Immature natural killer cell (primary cell): ENCODE measurements at regions not wholly inside any gene's neighbourhood (a gene's known extent, or its start where the extent isn't known, plus 50 kb on each side); places are given as distances from the start of the nearest gene placed in this dataset.
"Not testable (repeated sequence)": the region's sequence is repeated elsewhere in the genome, so short reads cannot be mapped to it uniquely, and the experiment has no call there.

Experiments used
- DNase-seq, 3 donors: peaks; one replicate each; pipeline ENCODE4 v3.0.0; 2022; ENCODE audit warnings: mixed read lengths in 1 of 3
- H3K27ac Mint-ChIP-seq, 6 donors: one replicate each; pipeline ENCODE4 v1.8.0; 2020; ENCODE audit warnings: mixed read lengths in 6 of 6, mild to moderate bottlenecking in 5 of 6, inconsistent platforms in 4 of 6, moderate library complexity in 3 of 6
- H3K27me3 Mint-ChIP-seq, 3 donors: one replicate each; pipeline ENCODE4 v1.8.0; 2020 to 2021; ENCODE audit warnings: low read depth in 3 of 3, mild to moderate bottlenecking in 3 of 3, mixed read lengths in 3 of 3, moderate library complexity in 3 of 3, inconsistent platforms in 1 of 3
- H3K36me3 Mint-ChIP-seq, 3 donors: one replicate each; pipeline ENCODE4 v1.8.0; 2020; ENCODE audit warnings: mixed read lengths in 3 of 3, inconsistent platforms in 2 of 3, mild to moderate bottlenecking in 2 of 3
- H3K4me1 Mint-ChIP-seq, 2 donors: one replicate each; pipeline ENCODE4 v1.8.0; 2020; ENCODE audit warnings: inconsistent platforms in 2 of 2, mild to moderate bottlenecking in 2 of 2, mixed read lengths in 2 of 2, moderate library complexity in 1 of 2
- H3K4me3 Mint-ChIP-seq, 5 donors: one replicate each; pipeline ENCODE4 v1.8.0; 2020; ENCODE audit warnings: mild to moderate bottlenecking in 5 of 5, mixed read lengths in 5 of 5, inconsistent platforms in 3 of 5, moderate library complexity in 3 of 5
- H3K9me3 Mint-ChIP-seq, 6 donors: one replicate each; pipeline ENCODE4 v1.8.0; 2020; ENCODE audit warnings: mild to moderate bottlenecking in 6 of 6, mixed read lengths in 6 of 6, inconsistent platforms in 4 of 6, moderate library complexity in 3 of 6

GRCh38 chr1:117752661-117753060, 146.8 kb downstream of the TENT5C start:
- H3K9me3 Mint-ChIP-seq = peaks cover 0 to 2% (median 0%) of the 10 kb centered on the region in 6 donors
- DNase-seq = no peak
- H3K27ac Mint-ChIP-seq = no peak overlapping the region
- no peaks in the 10 kb centered on the region for H3K4me1 Mint-ChIP-seq
- H3K4me3 Mint-ChIP-seq = no peak overlapping the region
- peaks cover 7 to 17% (median 9%) of the 10 kb centered on the region in 3 donors for H3K27me3 Mint-ChIP-seq
- H3K36me3 Mint-ChIP-seq = no peaks in the 10 kb centered on the region

GRCh38 chr1:117753232-117753631, 147.4 kb downstream of the TENT5C start:
- H3K27me3 Mint-ChIP-seq = peaks cover 7 to 17% (median 9%) of the 10 kb centered on the region in 3 donors
- H3K4me3 Mint-ChIP-seq = no peak overlapping the region
- no peak for DNase-seq
- no peaks in the 10 kb centered on the region for H3K36me3 Mint-ChIP-seq
- H3K9me3 Mint-ChIP-seq = peaks cover 0 to 2% (median 0%) of the 10 kb centered on the region in 6 donors
- no peak overlapping the region for H3K27ac Mint-ChIP-seq
- H3K4me1 Mint-ChIP-seq = peaks cover under 1 to 2% of the 10 kb centered on the region in 2 donors

GRCh38 chr1:117753652-117754051, 147.8 kb downstream of the TENT5C start:
- Mint-ChIP-seq H3K4me1 (peaks cover 5 to 6% of the 10 kb centered on the region in 2 donors), H3K9me3 (peaks cover 0 to 2% (median 0%) of the 10 kb centered on the region in 6 donors), H3K4me3 (no peak overlapping the region), H3K27me3 (peaks cover 7 to 17% (median 10%) of the 10 kb centered on the region in 3 donors), H3K27ac (no peak overlapping the region), H3K36me3 (no peaks in the 10 kb centered on the region)
- DNase-seq = no peak

GRCh38 chr1:117754061-117754969, 148.5 kb downstream of the TENT5C start:
- Mint-ChIP-seq H3K4me3 (no peak overlapping the region), H3K9me3 (peaks cover 0 to 2% (median 0%) of the 10 kb centered on the region in 6 donors), H3K27ac (no peak overlapping the region), H3K36me3 (no peaks in the 10 kb centered on the region), H3K27me3 (peaks cover 6 to 17% (median 10%) of the 10 kb centered on the region in 3 donors), H3K4me1 (peaks cover 5 to 9% of the 10 kb centered on the region in 2 donors)
- DNase-seq = peak; percentile 28 to 40 (median 36)

GRCh38 chr1:117757668-117758067, 151.8 kb downstream of the TENT5C start:
- H3K36me3 Mint-ChIP-seq = no peaks in the 10 kb centered on the region
- DNase-seq = no peak
- H3K27me3 Mint-ChIP-seq = peaks cover 5 to 8% (median 8%) of the 10 kb centered on the region in 3 donors

GRCh38 chr1:117758444-117759316, 152.8 kb downstream of the TENT5C start:
- peak overlapping the region in 2 of 6 donors; percentile 60 to 61 for H3K27ac Mint-ChIP-seq

More at GRCh38 chr1:117757668-117758067, 151.8 kb downstream of the TENT5C start:
- Mint-ChIP-seq H3K4me3 (no peak overlapping the region), H3K4me1 (peaks cover 5 to 9% of the 10 kb centered on the region in 2 donors), H3K27ac (no peak overlapping the region), H3K9me3 (no peaks in the 10 kb centered on the region)

GRCh38 chr1:117759535-117759934, 153.7 kb downstream of the TENT5C start:
- no peak overlapping the region for H3K4me3 Mint-ChIP-seq
- H3K27me3 Mint-ChIP-seq = peaks cover 3 to 8% (median 5%) of the 10 kb centered on the region in 3 donors

More at GRCh38 chr1:117758444-117759316, 152.8 kb downstream of the TENT5C start:
- peak; percentile 49 to 65 (median 55) for DNase-seq
- H3K9me3 Mint-ChIP-seq = no peaks in the 10 kb centered on the region
- H3K4me1 Mint-ChIP-seq = peaks cover 5 to 9% of the 10 kb centered on the region in 2 donors
- H3K27me3 Mint-ChIP-seq = peaks cover 5 to 8% (median 5%) of the 10 kb centered on the region in 3 donors
- no peaks in the 10 kb centered on the region for H3K36me3 Mint-ChIP-seq
- peak overlapping the region; percentile 38 to 88 (median 82) for H3K4me3 Mint-ChIP-seq

GRCh38 chr1:117760069-117760468, 154.2 kb downstream of the TENT5C start:
- Mint-ChIP-seq H3K4me1 (peaks cover 5 to 9% of the 10 kb centered on the region in 2 donors), H3K36me3 (no peaks in the 10 kb centered on the region), H3K9me3 (peaks cover 0 to 1% (median 0%) of the 10 kb centered on the region in 6 donors), H3K4me3 (no peak overlapping the region), H3K27ac (no peak overlapping the region), H3K27me3 (peaks cover 3 to 9% (median 8%) of the 10 kb centered on the region in 3 donors)
- no peak for DNase-seq

More at GRCh38 chr1:117759535-117759934, 153.7 kb downstream of the TENT5C start:
- Mint-ChIP-seq H3K4me1 (peaks cover 5 to 9% of the 10 kb centered on the region in 2 donors), H3K27ac (no peak overlapping the region), H3K9me3 (peaks cover 0 to 1% (median 0%) of the 10 kb centered on the region in 6 donors), H3K36me3 (no peaks in the 10 kb centered on the region)
- no peak for DNase-seq

- Mint-ChIP-seq H3K9me3 (peaks cover 0 to 1% (median 0%) of the 10 kb centered on the region in 6 donors), H3K27me3 (peaks cover 3 to 9% (median 8%) of the 10 kb centered on the region in 3 donors), H3K4me1 (peaks cover 5 to 9% of the 10 kb centered on the region in 2 donors), H3K27ac (no peak overlapping the region), H3K36me3 (no peaks in the 10 kb centered on the region), H3K4me3 (no peak overlapping the region)
- no peak for DNase-seq
These were observed 154.6 kb downstream of the TENT5C start for GRCh38 chr1:117760485-117760884.

- H3K4me3 Mint-ChIP-seq, DNase-seq, H3K4me1 Mint-ChIP-seq, H3K27ac Mint-ChIP-seq: not testable (repeated sequence)
- Mint-ChIP-seq H3K27me3 (peaks cover 5 to 25% (median 12%) of the 10 kb centered on the region in 3 donors), H3K36me3 (peaks cover 0 to 20% (median 0%) of the 10 kb centered on the region in 3 donors), H3K9me3 (peaks cover 20 to 48% (median 29%) of the 10 kb centered on the region in 6 donors)
These were observed 161.7 kb downstream of the GDAP2 start for GRCh38 chr1:117767756-117768155.

- Mint-ChIP-seq H3K4me3 (no peak overlapping the region), H3K36me3 (peaks cover 0 to 20% (median 0%) of the 10 kb centered on the region in 3 donors), H3K27ac (no peak overlapping the region), H3K27me3 (peaks cover 10 to 23% (median 12%) of the 10 kb centered on the region in 3 donors), H3K9me3 (peaks cover 22 to 55% (median 34%) of the 10 kb centered on the region in 6 donors), H3K4me1 (no peaks in the 10 kb centered on the region)
- no peak for DNase-seq
These were observed 158.4 kb downstream of the GDAP2 start for GRCh38 chr1:117770981-117771531.

GRCh38 chr1:117779364-117779763, 150.1 kb downstream of the GDAP2 start:
- Mint-ChIP-seq H3K9me3 (peaks cover 0 to 3% (median 0%) of the 10 kb centered on the region in 6 donors), H3K4me3 (no peak overlapping the region), H3K27ac (no peak overlapping the region), H3K27me3 (peaks cover 0 to 7% (median 4%) of the 10 kb centered on the region in 3 donors), H3K36me3 (no peaks in the 10 kb centered on the region), H3K4me1 (no peaks in the 10 kb centered on the region)
- no peak for DNase-seq
